Central memory CD8-positive, alpha-beta T cell (primary cell): ENCODE measurements at regions not wholly inside any gene's neighbourhood (a gene's known extent, or its start where the extent isn't known, plus 50 kb on each side); places are given as distances from the start of the nearest gene placed in this dataset.
"Not testable (repeated sequence)": the region's sequence is repeated elsewhere in the genome, so short reads cannot be mapped to it uniquely, and the experiment has no call there.

Source experiments
- ATAC-seq: fragments of 150-1000 bp; cut with Tn5 transposase; replicated peaks from 2 replicates; pipeline ENCODE4 v1.10.0; 2022; ENCODE audit warnings: mild to moderate bottlenecking, moderate FRiP score, moderate number of reproducible peaks; ENCODE audit not compliant: poor library complexity, severe bottlenecking; ENCODE audit errors: extremely low read depth
- DNase-seq, 2 donors: peaks; one replicate each; pipeline ENCODE4 v3.0.0; 2021; ENCODE audit warnings: low spot score in 2 of 2
- H3K27ac Mint-ChIP-seq: one replicate; pipeline ENCODE4 v1.8.0; 2022; ENCODE audit warnings: low read depth, mild to moderate bottlenecking, moderate library complexity, mixed read lengths
- H3K27me3 Mint-ChIP-seq: one replicate; pipeline ENCODE4 v1.8.0; 2022; ENCODE audit warnings: mixed read lengths
- H3K36me3 Mint-ChIP-seq: one replicate; pipeline ENCODE4 v1.8.0; 2022; ENCODE audit warnings: mild to moderate bottlenecking, moderate library complexity, mixed read lengths; ENCODE audit not compliant: insufficient read depth
- H3K4me1 Mint-ChIP-seq: one replicate; pipeline ENCODE4 v1.8.0; 2022; ENCODE audit warnings: mixed read lengths
- H3K4me3 Mint-ChIP-seq: one replicate; pipeline ENCODE4 v1.8.0; 2022; ENCODE audit warnings: mild to moderate bottlenecking, moderate library complexity, mixed read lengths
- H3K9me3 Mint-ChIP-seq: one replicate; pipeline ENCODE4 v1.8.0; 2022; ENCODE audit warnings: mixed read lengths

DNA sequence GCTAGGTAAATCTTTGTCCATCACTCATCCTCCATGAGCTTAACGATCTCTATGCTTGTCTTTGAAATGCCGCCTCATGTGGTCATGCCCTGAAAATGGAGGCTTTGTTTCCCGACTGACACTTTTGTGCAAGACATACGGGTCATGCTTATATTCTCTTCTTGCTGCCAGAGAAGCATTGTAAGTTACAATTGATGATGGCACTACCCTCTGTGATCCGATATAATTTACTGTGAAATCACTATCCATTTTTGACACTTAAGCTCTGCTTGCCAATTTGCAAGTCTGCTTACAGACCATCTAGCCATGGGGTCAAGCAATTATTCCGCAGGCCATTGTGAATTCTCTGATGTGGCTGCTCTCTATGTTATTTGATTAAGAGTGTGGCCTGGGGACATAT, 650.0 kb downstream of the FLRT2 start:
- Mint-ChIP-seq H3K4me3 (no peak overlapping the region), H3K36me3 (no peaks in the 10 kb centered on the region), H3K27ac (no peak overlapping the region), H3K27me3 (no peaks in the 10 kb centered on the region), H3K9me3 (peaks cover 33% of the 10 kb centered on the region), H3K4me1 (no peaks in the 10 kb centered on the region)
- no peak for DNase-seq
- no peak for ATAC-seq

DNA sequence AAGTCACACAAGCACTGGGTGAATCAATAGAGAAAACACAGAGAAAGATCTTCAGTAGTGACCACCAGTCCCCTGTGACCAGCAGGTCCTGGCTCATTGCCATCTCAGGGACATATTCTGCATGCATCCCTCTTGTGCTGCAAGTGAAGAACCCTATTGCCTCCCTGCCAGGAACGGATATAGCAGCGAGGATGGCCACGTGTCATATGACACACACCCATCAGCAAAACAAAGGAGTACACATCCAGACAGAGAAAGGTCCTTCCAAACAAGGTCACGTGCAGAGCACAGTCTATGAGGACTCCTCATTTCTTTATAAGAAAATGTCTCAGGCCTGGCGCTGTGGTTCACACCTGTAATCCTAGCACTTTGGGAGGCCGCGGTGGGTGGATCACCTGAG, 638.4 kb downstream of the FLRT2 start:
- H3K9me3 Mint-ChIP-seq: peaks cover 27% of the 10 kb centered on the region
- ATAC-seq (no peak), DNase-seq (no peak)
- no peaks in the 10 kb centered on the region for H3K36me3 Mint-ChIP-seq
- H3K4me3 Mint-ChIP-seq: no peak overlapping the region
- H3K27me3 Mint-ChIP-seq: no peaks in the 10 kb centered on the region
- no peaks in the 10 kb centered on the region for H3K4me1 Mint-ChIP-seq
- H3K27ac Mint-ChIP-seq: no peak overlapping the region

DNA sequence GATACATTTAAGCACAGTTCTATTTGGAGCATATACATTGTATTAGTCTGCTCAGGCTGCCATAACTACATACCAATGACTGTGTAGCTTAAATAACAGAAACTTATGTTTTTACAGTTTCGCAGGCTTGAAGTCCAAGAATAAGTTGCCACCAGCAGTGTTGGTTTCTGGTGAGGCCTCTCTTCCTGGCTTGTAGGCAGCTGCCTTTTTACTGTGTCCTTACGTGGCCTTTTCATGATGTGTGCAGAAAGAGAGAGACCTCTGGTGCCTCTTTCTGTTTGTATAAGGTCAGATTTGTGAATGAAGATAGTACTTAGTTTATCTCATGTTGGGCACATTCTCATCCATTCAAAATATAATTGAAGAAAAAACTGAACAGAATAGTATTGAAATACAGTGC, 636.6 kb downstream of the FLRT2 start:
- H3K27ac Mint-ChIP-seq: no peak overlapping the region
- no peaks in the 10 kb centered on the region for H3K36me3 Mint-ChIP-seq
- ATAC-seq (no peak), DNase-seq (no peak)
- H3K4me3 Mint-ChIP-seq: no peak overlapping the region
- H3K27me3 Mint-ChIP-seq: no peaks in the 10 kb centered on the region
- no peaks in the 10 kb centered on the region for H3K4me1 Mint-ChIP-seq
- peaks cover 20% of the 10 kb centered on the region for H3K9me3 Mint-ChIP-seq

DNA sequence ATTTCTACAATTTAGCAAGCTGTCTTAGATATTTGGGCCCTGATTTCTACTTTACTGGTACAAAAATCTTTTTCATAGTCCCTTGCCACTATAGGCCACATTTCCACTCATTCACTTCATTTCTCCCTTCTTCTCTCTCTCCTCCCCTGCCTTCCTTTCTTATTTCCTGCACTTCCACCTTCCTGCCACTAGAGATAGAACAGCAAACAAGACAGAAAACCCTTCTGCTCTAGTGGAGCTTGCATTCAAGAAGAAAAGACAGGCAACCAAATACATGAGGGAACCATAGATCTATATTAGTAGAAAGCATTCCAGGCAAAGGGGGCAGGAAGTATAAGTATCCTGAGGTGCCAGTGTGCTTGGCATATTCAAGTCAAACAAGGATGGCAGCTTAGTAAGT, 623.5 kb downstream of the FLRT2 start:
- H3K36me3 Mint-ChIP-seq: no peaks in the 10 kb centered on the region
- no peaks in the 10 kb centered on the region for H3K4me1 Mint-ChIP-seq
- no peak for DNase-seq
- H3K4me3 Mint-ChIP-seq: no peak overlapping the region
- peaks cover 16% of the 10 kb centered on the region for H3K9me3 Mint-ChIP-seq
- no peak for ATAC-seq
- H3K27me3 Mint-ChIP-seq: no peaks in the 10 kb centered on the region
- no peak overlapping the region for H3K27ac Mint-ChIP-seq

DNA sequence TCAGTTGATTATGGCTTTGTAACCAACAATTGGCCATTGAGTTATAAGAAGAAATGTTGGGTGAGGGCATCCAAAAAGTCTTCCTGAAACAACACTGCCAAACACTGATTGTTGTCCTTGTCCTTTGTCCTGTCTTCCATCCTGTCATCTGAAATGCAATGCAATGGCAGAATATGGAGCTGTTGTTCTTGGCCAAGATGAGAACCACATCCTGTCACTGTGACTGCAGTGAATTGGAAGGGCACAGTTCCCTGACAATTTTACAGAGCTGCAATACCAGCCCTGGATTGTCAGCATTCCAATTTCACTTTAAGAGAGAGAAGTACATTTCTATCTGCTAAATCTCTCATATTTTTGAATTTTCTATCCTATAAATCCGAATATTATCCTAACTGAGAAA, 613.3 kb downstream of the FLRT2 start:
- ATAC-seq: no peak
- no peaks in the 10 kb centered on the region for H3K4me1 Mint-ChIP-seq
- H3K4me3 Mint-ChIP-seq: no peak overlapping the region
- no peak for DNase-seq
- no peaks in the 10 kb centered on the region for H3K27me3 Mint-ChIP-seq
- no peaks in the 10 kb centered on the region for H3K36me3 Mint-ChIP-seq
- H3K27ac Mint-ChIP-seq: no peak overlapping the region
- peaks cover 28% of the 10 kb centered on the region for H3K9me3 Mint-ChIP-seq

DNA sequence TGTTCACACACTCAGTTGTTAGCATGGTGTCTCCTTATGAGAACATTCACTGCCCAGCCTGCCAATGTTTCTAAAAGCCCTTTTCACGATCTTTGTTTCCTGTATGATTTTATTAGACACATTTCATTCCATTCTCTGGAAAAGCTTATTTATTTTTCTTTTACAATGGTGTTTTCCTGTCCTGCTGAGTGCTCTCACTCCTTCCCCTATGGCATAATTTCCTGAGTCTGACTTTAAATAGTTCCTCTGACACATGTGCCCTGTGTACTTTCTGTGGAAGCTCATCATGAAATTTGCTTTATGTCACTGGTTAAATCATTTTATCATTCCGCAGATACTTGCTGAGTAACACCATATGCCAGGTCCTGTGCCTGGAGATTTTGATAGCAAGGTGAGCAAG, 612.0 kb downstream of the FLRT2 start:
- no peaks in the 10 kb centered on the region for H3K27me3 Mint-ChIP-seq
- DNase-seq (no peak), ATAC-seq (no peak)
- no peaks in the 10 kb centered on the region for H3K4me1 Mint-ChIP-seq
- H3K9me3 Mint-ChIP-seq: peaks cover 32% of the 10 kb centered on the region
- H3K27ac Mint-ChIP-seq: no peak overlapping the region
- no peaks in the 10 kb centered on the region for H3K36me3 Mint-ChIP-seq
- no peak overlapping the region for H3K4me3 Mint-ChIP-seq

DNA sequence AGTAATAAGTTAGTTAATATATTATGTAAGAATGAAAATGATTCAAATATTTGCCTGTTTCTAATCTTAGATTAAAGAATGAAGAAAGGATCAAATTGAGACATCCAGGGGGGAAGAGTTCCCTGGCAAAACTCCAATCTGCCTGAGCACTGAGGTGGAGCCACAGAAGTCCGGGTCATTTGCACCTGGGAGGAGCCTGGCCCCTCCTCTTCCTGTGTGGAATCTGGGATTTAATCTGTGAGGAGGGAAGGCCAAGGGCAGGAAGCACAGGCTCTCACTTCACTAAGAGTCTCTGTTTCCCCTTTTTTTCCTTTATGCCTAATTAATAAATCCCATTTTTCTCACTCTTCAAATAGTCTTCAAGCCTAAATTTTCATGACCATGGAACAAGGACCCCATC, 599.5 kb downstream of the FLRT2 start:
- Mint-ChIP-seq H3K9me3 (peaks cover 1% of the 10 kb centered on the region), H3K36me3 (peaks cover 4% of the 10 kb centered on the region), H3K4me1 (no peaks in the 10 kb centered on the region), H3K27me3 (no peaks in the 10 kb centered on the region), H3K27ac (no peak overlapping the region), H3K4me3 (no peak overlapping the region)
- no peak for ATAC-seq
- DNase-seq: no peak

DNA sequence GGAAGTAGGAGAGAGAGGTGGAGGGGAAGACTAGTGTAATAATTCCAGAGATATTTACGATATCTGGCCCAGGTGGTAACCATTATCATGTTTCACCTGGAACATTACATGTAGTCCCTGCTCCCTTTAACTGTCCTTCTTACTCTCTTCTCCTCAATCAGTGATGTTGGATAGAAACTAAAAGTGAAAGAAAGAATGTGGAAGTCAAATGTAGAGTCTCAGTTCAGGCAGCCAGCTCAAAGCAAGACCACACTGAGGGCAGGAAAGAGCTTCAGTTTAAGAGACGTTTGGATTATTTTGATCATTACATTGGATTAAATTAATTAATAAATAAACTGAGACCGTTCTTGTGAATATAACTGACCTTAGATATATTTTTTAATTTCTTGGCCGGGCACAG, 594.4 kb downstream of the FLRT2 start:
- Mint-ChIP-seq H3K4me3 (no peak overlapping the region), H3K36me3 (peaks cover 4% of the 10 kb centered on the region), H3K27ac (no peak overlapping the region), H3K4me1 (peaks cover 8% of the 10 kb centered on the region), H3K9me3 (peaks cover 7% of the 10 kb centered on the region), H3K27me3 (no peaks in the 10 kb centered on the region)
- DNase-seq (no peak), ATAC-seq (no peak)

DNA sequence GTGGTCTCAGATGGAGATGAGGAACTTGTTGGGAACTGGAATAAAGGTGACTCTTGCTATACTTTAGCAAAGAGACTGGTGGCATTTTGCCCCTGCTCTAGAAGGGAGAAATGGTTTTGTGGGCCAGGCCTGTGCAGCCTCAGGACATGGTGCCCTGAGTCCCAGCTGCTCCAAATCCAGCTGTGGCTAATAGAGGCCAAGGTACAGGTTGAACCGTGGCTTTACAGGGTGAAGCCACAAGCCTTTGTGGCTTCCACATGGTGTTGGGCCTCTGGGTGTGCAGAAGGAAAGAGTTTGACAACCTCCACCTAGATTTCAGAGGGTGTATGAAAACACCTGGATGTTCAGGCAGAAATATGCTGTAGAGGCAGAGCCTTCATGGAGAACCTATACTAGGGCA, 586.0 kb downstream of the FLRT2 start:
- ATAC-seq (no peak), DNase-seq (no peak)
- Mint-ChIP-seq H3K27ac (no peak overlapping the region), H3K9me3 (peaks cover 9% of the 10 kb centered on the region), H3K4me3 (no peak overlapping the region), H3K4me1 (peaks cover 21% of the 10 kb centered on the region), H3K27me3 (no peaks in the 10 kb centered on the region), H3K36me3 (no peaks in the 10 kb centered on the region)

DNA sequence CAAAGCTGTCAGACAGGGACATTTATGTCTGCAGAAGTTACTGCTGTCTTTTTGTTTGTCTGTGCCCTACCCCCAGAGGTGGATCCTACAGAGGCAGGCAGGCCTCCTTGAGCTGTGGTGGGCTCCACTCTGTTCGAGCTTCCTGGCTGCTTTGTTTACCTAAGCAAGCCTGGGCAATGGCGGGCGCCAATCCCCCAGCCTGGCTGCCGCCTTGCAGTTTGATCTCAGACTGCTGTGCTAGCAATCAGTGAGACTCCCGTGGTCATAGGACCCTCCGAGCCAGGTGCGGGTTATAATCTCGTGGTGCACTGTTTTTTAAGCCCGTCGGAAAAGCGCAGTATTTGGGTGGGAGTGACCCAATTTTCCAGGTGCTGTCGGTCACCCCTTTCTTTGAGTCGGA, 580.9 kb downstream of the FLRT2 start:
- not testable (repeated sequence) for ATAC-seq, H3K4me1 Mint-ChIP-seq

DNA sequence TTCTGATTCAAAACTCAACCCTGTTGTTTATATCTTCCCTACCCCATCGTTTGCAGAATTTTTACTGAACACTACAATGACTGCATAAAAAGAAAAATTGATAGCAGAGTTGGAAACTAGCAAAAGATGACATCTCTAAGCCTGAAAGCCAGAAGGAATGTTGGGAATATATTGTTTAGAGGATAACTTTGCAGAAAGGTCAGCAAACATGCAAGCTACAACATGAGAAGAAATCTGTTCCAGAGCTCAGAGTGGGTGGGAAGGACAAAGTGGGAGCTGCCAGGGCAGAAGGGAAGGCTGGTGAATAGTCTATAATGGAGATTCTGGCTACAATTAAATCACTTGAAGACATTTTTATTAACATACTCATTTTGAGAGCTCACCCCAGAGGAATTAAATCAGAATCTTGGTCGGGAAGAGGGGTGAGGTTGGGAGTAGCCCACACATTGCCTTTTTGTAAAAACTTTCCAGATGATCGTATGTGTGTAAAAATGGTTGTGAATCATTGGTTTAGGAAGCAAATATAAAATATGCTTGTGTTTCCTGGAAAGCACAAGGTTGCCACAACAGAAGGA, 574.8 kb downstream of the FLRT2 start:
- Mint-ChIP-seq H3K27me3 (no peaks in the 10 kb centered on the region), H3K4me1 (peaks cover 4% of the 10 kb centered on the region), H3K9me3 (peaks cover 13% of the 10 kb centered on the region), H3K4me3 (no peak overlapping the region), H3K27ac (no peak overlapping the region), H3K36me3 (no peaks in the 10 kb centered on the region)
- ATAC-seq (no peak), DNase-seq (no peak)

More for the DNA sequence above, 580.9 kb downstream of the FLRT2 start:
- not testable (repeated sequence) for H3K27ac Mint-ChIP-seq, H3K36me3 Mint-ChIP-seq, DNase-seq, H3K4me3 Mint-ChIP-seq, H3K27me3 Mint-ChIP-seq, H3K9me3 Mint-ChIP-seq

DNA sequence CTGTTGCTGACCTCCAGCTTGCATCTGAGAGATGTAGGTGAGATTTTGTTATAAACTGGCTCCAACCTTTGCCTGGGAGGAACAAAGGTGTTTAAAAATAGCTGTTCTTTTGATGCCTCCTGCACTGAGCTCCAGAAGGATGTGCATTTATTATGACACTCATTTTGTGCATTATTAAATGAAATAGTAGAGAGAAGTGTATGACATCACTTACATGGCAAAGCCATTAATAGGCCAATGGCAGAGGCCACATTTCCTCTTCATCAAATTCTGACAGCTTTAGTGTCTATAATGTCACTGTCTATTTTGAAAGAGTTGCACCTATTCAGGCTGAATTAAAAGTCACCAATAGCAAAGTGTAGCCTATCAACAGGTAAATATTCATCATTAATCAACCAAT, 564.6 kb downstream of the FLRT2 start:
- H3K27me3 Mint-ChIP-seq: no peaks in the 10 kb centered on the region
- no peak overlapping the region for H3K4me3 Mint-ChIP-seq
- no peak for DNase-seq
- no peaks in the 10 kb centered on the region for H3K36me3 Mint-ChIP-seq
- no peak overlapping the region for H3K27ac Mint-ChIP-seq
- H3K9me3 Mint-ChIP-seq: peaks cover 5% of the 10 kb centered on the region
- no peak for ATAC-seq
- no peaks in the 10 kb centered on the region for H3K4me1 Mint-ChIP-seq

DNA sequence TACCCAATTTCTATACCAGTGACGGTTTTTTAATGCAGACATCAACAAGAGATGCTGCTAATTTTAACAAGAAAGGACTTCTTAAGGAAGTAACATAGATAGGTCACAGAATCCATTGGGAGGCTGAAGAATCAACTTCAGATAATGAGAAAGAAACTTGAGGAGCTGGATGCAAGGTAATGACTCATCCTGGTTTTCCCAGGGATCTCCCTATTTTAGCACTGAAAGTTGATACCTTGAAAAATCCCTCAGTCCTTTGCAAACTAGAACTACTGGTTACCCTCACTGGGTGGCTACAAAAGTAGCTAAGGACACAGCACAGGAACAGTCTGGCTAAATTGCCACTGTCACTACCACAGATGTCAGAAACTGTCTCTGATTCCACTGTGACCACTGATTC, 561.9 kb downstream of the FLRT2 start:
- H3K36me3 Mint-ChIP-seq: no peaks in the 10 kb centered on the region
- peaks cover 5% of the 10 kb centered on the region for H3K9me3 Mint-ChIP-seq
- no peaks in the 10 kb centered on the region for H3K4me1 Mint-ChIP-seq
- no peak overlapping the region for H3K4me3 Mint-ChIP-seq
- ATAC-seq: no peak
- H3K27me3 Mint-ChIP-seq: no peaks in the 10 kb centered on the region
- no peak for DNase-seq
- no peak overlapping the region for H3K27ac Mint-ChIP-seq

DNA sequence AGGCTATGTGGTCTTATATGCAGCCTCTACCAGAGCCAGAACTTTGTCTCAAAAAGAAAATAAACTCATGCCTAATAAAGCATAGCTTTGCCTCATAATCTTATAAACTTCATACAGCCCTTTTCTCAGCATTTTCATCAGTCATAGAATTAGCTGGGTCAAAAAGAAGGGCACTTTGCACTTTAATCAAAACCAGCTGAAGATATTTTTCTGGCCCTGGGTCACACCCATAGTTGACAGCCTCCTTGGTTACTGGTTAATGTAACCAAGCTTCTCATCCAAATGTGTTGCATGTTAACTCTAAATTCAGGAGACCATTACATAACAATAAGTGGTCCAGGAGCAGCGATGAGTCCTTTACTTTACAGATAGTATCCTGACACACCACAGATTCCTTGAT, 558.2 kb downstream of the FLRT2 start:
- no peak for ATAC-seq
- H3K36me3 Mint-ChIP-seq: no peaks in the 10 kb centered on the region

More for the DNA sequence above, 558.2 kb downstream of the FLRT2 start:
- H3K27ac Mint-ChIP-seq: no peak overlapping the region
- DNase-seq: no peak
- peaks cover 5% of the 10 kb centered on the region for H3K9me3 Mint-ChIP-seq
- no peaks in the 10 kb centered on the region for H3K27me3 Mint-ChIP-seq
- peaks cover 12% of the 10 kb centered on the region for H3K4me1 Mint-ChIP-seq
- no peak overlapping the region for H3K4me3 Mint-ChIP-seq
